H7 (cell line): ENCODE measurements at regions not wholly inside any gene's neighbourhood (a gene's known extent, or its start where the extent isn't known, plus 50 kb on each side); places are given as distances from the start of the nearest gene placed in this dataset.
A peak's percentile ranks its signal among the peaks of the same experiment; 100 is the strongest.
"Not testable (repeated sequence)": the region's sequence is repeated elsewhere in the genome, so short reads cannot be mapped to it uniquely, and the experiment has no call there.

ENCODE experiments used
- DNase-seq: peaks from one replicate; pipeline ENCODE4 v3.0.0; 2012
- H3K27me3 ChIP-seq: 2 replicates; pipeline ENCODE4 v1.6.0; 2011; ENCODE audit warnings: mild to moderate bottlenecking, low read length; ENCODE audit not compliant: control insufficient read depth, insufficient read depth
- H3K36me3 ChIP-seq: replicated peaks from 2 replicates; pipeline ENCODE4 v1.5.1; 2011; ENCODE audit warnings: low read length; ENCODE audit not compliant: control insufficient read depth, insufficient read depth
- H3K4me3 ChIP-seq: 2 replicates; pipeline ENCODE4 v1.5.1; 2011; ENCODE audit warnings: low read depth, mild to moderate bottlenecking, control low read depth, low read length, moderate library complexity; ENCODE audit not compliant: insufficient read depth

DNA sequence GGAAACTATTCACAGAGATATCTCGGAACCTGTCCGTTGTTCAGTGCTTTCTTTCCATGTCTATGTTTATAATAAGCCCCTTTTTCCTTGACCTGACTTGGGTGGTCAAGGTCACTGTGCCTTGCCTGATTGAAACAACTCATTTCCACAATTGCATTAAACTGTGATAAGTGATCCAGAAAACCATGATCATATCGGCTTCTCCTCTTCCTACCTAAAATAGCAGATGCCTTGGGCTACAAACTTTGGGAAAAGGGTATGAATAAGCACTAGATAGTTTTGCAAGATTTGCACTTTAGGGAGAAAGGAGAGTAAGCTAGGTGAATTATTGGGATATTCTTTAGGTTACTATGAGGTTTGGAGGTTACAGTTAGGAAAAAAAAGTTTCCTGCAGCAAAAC lies 115.2 kb downstream of the KBTBD2 start:
- not testable (repeated sequence) for H3K27me3 ChIP-seq, H3K4me3 ChIP-seq, DNase-seq, H3K36me3 ChIP-seq

DNA sequence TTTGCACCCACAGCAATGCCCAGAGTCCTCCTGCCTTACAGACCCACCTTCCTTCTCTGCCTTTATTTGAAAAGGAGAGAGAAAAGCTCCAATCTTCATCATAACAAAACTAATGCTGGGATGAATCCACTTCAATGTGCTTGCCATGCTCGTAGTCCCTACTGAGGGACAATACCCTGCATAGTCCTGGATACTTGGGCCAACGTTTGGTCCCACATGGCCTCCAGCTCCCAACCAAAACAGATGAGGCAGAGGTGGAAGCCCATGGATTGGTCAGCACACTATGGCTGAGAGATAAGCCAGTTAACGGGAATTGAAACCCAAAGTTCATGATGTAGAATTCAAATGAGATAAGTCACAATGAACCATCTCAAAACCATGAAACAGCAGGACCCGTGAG lies 115.8 kb downstream of the KBTBD2 start:
- not testable (repeated sequence) for H3K27me3 ChIP-seq, H3K4me3 ChIP-seq, DNase-seq, H3K36me3 ChIP-seq

GRCh38 chr7:32774541-32774951 lies 117.0 kb downstream of the KBTBD2 start:
- no peak for DNase-seq
- H3K36me3 ChIP-seq: no peaks in the 10 kb centered on the region
- no peak overlapping the region for H3K4me3 ChIP-seq
- no peaks in the 10 kb centered on the region for H3K27me3 ChIP-seq

DNA sequence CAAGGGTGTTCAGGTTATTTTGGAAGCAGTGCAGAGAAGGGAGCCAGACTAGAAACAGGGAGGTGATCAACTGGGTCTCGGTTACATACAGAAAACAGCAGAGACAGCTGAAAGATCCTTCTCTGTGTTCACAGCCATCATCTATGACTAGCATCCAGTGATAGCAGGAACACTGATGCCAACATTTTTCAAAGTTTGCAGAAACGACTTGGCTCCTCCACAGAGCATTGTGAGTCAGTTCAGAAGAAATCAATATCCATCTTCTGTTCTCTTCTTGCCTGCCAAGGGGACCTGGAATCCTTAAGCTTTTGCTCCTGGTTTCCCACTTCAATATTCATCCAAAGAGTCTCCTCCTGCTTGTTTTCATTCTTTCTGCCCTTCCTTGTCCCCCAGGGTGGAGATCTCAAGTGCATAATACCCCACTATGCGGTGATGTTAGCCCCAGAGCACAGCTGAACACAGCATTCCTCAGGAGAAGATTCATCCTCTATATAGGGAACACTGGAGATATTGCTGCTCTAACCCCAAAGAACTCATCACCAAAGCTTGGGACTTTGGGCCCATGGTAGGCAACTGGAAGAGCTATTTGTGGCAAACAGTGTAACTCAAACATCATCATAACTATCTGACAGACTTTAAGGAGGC lies 122.6 kb downstream of the KBTBD2 start:
- H3K4me3 ChIP-seq, H3K36me3 ChIP-seq, DNase-seq: not testable (repeated sequence)

DNA sequence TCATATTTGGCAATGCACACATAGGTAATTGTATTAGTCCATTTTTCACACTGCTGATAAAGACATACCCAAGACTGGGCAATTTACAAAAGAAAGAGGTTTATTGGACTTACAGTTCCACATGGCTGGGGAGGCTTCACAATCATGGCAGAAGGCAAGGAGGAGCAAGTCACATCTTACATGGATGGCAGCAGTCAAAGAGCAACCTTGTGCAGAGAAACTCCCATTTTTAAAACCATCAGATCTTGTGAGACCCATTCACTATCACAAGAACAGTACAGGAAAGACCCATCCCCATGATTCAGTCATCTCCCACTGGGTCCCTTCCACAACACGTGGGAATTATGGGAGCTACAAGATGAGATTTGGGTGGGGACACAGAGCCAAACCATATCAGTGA lies 123.2 kb downstream of the KBTBD2 start:
- H3K27me3 ChIP-seq, H3K4me3 ChIP-seq, H3K36me3 ChIP-seq, DNase-seq: not testable (repeated sequence)

More for the DNA sequence above, 122.6 kb downstream of the KBTBD2 start:
- H3K27me3 ChIP-seq: not testable (repeated sequence)

GRCh38 chr7:32765649-32766251 lies 125.8 kb downstream of the KBTBD2 start:
- H3K4me3 ChIP-seq, DNase-seq, H3K36me3 ChIP-seq: not testable (repeated sequence)
- peaks cover 31% of the 10 kb centered on the region for H3K27me3 ChIP-seq

DNA sequence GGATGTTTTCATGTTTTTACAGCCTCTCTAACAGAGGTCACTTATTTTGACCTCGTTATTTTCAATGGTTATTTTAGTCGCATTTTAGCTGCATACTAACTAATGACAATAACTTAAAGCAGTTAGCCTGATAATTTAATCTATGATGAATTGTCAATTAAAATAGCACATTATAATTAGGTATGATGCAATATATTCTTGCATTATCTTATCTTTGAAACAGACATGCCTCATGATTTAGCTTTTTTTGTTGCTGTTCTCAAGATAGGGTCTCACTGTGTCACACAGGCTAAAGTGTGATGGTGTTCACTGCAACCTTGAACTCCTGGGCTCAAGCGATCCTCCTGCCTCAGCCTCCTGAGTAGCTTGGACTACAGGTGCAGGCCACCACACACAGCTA lies 126.4 kb downstream of the KBTBD2 start:
- Histone ChIP-seq H3K36me3 (no peaks in the 10 kb centered on the region), H3K4me3 (no peak overlapping the region), H3K27me3 (peaks cover 33% of the 10 kb centered on the region)
- DNase-seq: no peak

DNA sequence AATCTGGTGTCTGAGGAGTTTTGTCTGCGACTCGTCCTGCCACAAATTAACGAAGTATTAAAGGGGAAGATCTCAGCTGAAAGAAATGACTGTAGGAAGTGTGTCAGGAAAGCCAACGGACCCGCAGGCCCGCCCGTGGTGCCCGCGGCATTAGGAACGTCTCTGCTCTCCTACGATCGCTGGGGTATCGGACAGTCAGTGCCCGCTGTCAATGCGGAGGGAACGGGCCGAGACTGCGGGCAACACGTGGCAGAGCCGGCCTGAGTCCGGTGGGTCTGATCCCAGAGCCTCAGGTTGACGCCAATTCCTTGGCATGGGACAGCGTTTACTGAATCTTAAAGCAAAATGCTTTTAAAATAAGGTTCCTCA lies 128.7 kb downstream of the KBTBD2 start:
- peaks cover 36% of the 10 kb centered on the region for H3K27me3 ChIP-seq
- peak; percentile 60 for DNase-seq
- no peak overlapping the region for H3K4me3 ChIP-seq
- H3K36me3 ChIP-seq: no peaks in the 10 kb centered on the region

- Histone ChIP-seq H3K4me3 (peak overlapping the region; percentile 26), H3K27me3 (peaks cover 36% of the 10 kb centered on the region)
- not testable (repeated sequence) for H3K36me3 ChIP-seq, DNase-seq
Observed at GRCh38 chr7:32762206-32762924, 129.2 kb downstream of the KBTBD2 start.

DNA sequence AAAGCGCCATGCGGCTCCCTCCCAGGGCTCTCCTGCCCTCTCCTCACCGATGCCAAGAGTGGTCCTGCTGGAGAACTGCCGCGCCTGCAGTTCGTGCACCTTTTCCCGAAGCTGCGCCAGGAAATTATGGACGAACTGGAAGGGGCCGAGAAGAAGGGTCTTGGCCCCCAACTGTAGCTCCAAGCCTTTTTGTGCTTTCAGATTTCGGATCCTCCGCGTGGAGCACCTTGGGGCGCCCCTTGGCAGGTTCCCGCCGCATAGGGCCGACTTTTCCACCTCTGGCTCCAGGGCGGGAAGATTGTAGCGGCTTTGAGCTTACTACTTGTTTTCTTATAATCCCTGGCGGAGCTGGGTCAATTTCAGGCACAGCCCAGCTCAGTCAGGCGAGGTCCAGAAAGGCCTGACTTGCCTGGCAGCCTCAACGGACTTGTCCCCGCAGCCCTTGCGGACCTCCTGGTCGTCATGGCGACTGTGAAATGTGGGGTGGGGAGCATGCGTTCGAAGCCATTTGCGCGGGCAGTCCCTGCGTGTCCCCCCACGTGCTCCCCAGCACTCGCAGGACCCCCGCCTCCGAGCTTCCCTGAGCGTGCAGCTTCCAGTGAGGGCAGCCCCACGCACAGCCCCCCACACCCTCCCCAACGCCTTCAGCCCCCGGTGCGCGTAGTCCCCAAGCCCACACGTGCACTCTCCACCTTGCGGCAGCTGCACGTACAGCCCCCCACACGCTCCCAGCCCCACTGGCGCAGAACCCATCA lies 129.9 kb downstream of the KBTBD2 start:
- peak overlapping the region; percentile 26 for H3K4me3 ChIP-seq
- H3K27me3 ChIP-seq: peaks cover 36% of the 10 kb centered on the region
- peak; percentile 55 for DNase-seq
- no peaks in the 10 kb centered on the region for H3K36me3 ChIP-seq

DNA sequence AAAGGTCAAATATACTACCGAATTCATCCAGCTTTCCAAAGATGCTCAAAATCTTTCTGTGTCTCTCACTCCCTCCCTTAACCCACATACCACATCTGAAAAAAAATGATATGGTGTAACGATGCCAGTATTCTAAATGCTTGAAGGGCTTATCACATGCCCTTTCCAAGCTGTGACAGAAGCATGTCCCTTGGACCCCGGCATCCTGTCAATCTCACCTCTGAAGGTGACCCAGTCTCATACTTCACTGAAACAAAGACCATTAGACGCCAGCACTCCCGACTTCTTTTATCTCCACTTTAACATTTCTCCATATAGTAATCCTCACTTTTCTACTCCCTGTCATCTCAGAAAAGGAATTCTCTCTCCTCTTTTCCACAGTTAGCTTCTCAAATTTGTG lies 130.8 kb downstream of the KBTBD2 start:
- H3K4me3 ChIP-seq, H3K36me3 ChIP-seq, DNase-seq: not testable (repeated sequence)
- peaks cover 36% of the 10 kb centered on the region for H3K27me3 ChIP-seq

DNA sequence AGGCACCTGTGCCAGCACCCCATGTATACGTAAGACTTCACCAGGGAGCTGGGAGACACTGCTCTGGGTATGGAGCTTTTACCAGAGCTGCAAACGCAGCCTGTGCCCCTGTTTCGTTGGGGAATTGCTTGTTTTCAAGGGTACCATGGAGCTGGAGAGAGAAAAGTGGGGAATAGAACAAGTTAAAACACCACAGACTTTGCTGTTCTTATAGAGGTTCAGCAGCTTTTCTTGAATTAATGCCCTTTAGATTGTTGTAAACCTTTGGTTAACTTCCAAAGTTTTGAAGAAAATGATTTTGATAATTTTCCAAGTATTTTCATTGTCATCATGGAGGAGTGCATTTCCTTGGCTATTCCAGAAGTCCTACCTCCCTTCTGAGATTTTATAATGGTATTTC lies 131.7 kb downstream of the KBTBD2 start:
- not testable (repeated sequence) for DNase-seq, H3K36me3 ChIP-seq, H3K4me3 ChIP-seq
- peaks cover 36% of the 10 kb centered on the region for H3K27me3 ChIP-seq

- H3K27me3 ChIP-seq, H3K4me3 ChIP-seq, H3K36me3 ChIP-seq, DNase-seq: not testable (repeated sequence)
Observed at GRCh38 chr7:32753872-32754271, 137.7 kb downstream of the KBTBD2 start.

- H3K36me3 ChIP-seq, DNase-seq, H3K4me3 ChIP-seq, H3K27me3 ChIP-seq: not testable (repeated sequence)
Observed at GRCh38 chr7:32748337-32748736, 143.2 kb downstream of the KBTBD2 start.
